VCaP (cell line): ENCODE measurements at regions not wholly inside any gene's neighbourhood (a gene's known extent, or its start where the extent isn't known, plus 50 kb on each side); places are given as distances from the start of the nearest gene placed in this dataset.

Experiments
- H3K27ac ChIP-seq: fragments of 450-650 bp; 2 replicates; pipeline ENCODE4 v1.5.1; 2017
- CTCF ChIP-seq: fragments of 450-650 bp; conservative IDR thresholded peaks from 2 replicates; pipeline ENCODE4 v1.5.1; 2017; ENCODE audit warnings: mild to moderate bottlenecking, moderate library complexity

- no peak overlapping the region for H3K27ac ChIP-seq
- TF ChIP-seq CTCF, result peak; percentile 82
Observed at GRCh38 chr4:85147481-85148076, 181.1 kb upstream of the WDFY3 start.

- no peak overlapping the region for H3K27ac ChIP-seq
- no peak for TF ChIP-seq CTCF
Observed at GRCh38 chr4:85149676-85150075, 183.2 kb upstream of the WDFY3 start.

- TF ChIP-seq CTCF, result no peak
- no peak overlapping the region for H3K27ac ChIP-seq
Observed at GRCh38 chr4:85151371-85151770, 184.9 kb upstream of the WDFY3 start.

- H3K27ac ChIP-seq, result no peak overlapping the region
- no peak for TF ChIP-seq CTCF
Observed at GRCh38 chr4:85151786-85152185, 185.3 kb upstream of the WDFY3 start.

GRCh38 chr4:85152480-85152879 lies 186.0 kb upstream of the WDFY3 start:
- TF ChIP-seq CTCF, result no peak

GRCh38 chr4:85153221-85153620 lies 186.7 kb upstream of the WDFY3 start:
- H3K27ac ChIP-seq, result no peak overlapping the region
- TF ChIP-seq CTCF, result no peak

More at GRCh38 chr4:85152480-85152879, 186.0 kb upstream of the WDFY3 start:
- no peak overlapping the region for H3K27ac ChIP-seq

- H3K27ac ChIP-seq, result no peak overlapping the region
- TF ChIP-seq CTCF, result no peak
Observed at GRCh38 chr4:85154591-85154990, 188.1 kb upstream of the WDFY3 start.

- no peak overlapping the region for H3K27ac ChIP-seq
- TF ChIP-seq CTCF, result no peak
Observed at GRCh38 chr4:85165808-85166207, 199.3 kb upstream of the WDFY3 start.
